ENCODE measurements at regions not wholly inside any gene's neighbourhood (a gene's known extent, or its start where the extent isn't known, plus 50 kb on each side); places are given as distances from the start of the nearest gene placed in this dataset.

DNA sequence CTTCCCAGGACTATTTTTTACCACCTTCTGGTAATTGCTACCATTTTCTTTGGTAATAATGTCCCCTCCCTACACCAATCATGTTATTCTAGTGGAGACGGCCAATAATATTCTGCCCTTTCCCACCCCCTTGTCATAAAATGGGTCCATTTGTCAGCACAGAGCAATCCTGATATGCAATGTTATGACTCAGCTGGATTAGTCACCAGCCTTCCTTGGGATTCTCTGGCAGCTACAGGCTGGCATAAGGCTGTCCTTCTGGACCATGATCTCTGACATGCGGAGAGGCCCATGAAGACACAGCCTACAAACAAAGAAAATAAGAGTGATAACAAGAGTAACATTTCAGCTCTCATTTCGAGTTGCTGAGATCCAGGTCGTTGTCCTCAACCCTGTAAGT, 222.0 kb upstream of the CPNE8 start:
- in situ Hi-C loops (cut with HindIII; ENCODE audit: low sequenced_read_pairs), result no loop called here

DNA sequence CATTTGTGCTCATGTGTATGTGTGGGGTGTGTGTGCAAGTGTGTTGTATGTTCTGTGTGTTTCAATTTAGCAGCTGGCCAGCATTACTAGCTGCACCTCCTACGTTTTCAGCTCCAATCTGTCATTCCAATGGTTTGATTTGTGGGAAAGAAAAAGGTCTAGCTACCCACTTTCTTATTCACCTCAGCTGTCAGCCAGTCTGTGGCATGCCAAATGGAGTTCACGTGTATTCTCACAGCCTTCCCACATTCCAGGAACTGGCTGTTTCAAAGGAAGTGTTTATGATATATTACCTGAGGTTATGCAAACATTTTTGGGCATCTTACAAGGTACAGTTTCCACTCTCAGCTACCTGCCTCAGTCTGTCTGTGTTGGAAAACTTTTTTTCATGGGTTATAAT, 220.2 kb upstream of the CPNE8 start:
- in situ Hi-C loops (cut with HindIII; ENCODE audit: low sequenced_read_pairs), result no loop called here

DNA sequence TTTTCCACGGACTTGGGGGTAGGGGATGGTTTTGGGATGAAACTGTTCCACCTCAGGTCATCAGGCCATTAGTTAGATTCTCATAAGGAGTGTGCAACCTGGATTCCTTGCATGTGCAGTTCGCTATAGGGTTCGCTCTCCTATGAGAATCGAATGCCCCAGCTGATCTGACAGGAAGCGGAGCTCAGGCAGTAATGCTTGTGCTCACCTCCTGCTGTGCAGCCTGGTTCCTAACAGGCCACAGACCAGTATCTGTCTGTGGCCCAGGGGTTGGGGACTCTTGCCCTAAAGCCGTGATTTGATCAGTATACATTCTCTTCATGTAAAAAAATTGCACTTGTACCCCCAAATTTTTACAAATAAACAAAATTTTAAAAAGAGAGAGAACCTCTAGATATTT, 219.4 kb upstream of the CPNE8 start:
- in situ Hi-C loops (cut with HindIII; ENCODE audit: low sequenced_read_pairs), result no loop called here

- in situ Hi-C loops (cut with HindIII; ENCODE audit: low sequenced_read_pairs), result no loop called here
These were observed 218.3 kb upstream of the CPNE8 start for GRCh38 chr12:39123580-39124253.

- in situ Hi-C loops (cut with HindIII; ENCODE audit: low sequenced_read_pairs), result no loop called here
These were observed 217.3 kb upstream of the CPNE8 start for GRCh38 chr12:39122562-39123204.

DNA sequence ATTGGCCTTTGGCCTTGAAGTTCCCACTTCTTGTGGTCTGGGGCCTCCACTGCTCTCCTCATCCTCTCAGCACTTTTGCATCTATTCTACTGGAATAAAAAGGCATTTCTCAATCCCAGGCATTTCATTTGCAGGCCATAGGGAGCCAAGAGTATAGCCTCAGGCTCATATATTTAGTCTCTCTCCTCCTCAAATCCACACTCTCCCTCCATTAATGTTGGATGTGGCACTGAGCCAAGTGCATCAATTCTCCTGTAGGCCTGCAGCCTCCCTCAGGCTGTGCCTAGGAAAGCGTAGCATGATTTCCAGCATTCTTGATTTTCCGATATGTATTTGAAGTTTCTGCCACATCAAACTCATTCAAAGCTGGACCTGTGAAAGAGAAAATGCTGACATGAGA, 211.5 kb upstream of the CPNE8 start:
- in situ Hi-C loops (cut with HindIII; ENCODE audit: low sequenced_read_pairs), result no loop called here

DNA sequence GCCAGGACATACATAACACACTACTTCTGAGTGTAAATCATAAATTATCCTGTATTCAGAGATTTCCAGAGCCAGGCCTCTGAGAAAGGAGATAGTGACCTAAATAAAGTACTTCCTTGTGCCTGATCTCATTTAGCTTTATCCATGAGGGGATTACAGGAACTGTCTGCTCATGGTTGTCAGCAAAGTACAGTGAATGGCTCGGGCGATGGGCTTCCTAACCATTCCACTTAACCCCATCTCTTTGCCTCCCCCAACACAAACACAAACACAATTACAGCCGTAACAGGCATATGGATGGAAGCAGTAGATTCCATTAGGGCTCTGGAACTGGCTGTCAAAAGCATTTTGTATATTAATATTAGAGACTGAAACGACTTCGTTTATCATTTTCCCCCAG, 206.7 kb upstream of the CPNE8 start:
- in situ Hi-C loops (cut with HindIII; ENCODE audit: low sequenced_read_pairs), result no loop called here

DNA sequence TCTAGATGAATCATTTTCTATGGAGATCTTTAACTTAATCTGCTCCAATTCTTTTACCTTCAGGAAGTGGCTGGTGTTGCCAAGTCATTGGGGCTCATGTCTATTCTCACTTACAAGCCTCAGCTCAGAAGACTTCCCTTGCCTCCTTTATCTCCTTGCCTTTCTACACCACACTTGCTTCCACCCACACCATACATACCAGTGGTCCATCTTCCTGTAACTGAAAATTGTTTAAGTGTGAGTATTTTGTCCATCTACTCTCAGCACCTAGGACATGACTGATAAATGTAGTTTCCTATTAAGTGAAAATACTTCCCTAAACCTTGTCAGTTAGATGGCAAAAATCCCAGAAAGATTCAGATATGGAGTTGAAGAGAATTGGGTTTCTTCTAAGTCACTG, 199.7 kb upstream of the CPNE8 start:
- in situ Hi-C loops (cut with HindIII; ENCODE audit: low sequenced_read_pairs), result no loop called here

- in situ Hi-C loops (cut with HindIII; ENCODE audit: low sequenced_read_pairs), result no loop called here
These were observed 198.3 kb upstream of the CPNE8 start for GRCh38 chr12:39103552-39104165.

DNA sequence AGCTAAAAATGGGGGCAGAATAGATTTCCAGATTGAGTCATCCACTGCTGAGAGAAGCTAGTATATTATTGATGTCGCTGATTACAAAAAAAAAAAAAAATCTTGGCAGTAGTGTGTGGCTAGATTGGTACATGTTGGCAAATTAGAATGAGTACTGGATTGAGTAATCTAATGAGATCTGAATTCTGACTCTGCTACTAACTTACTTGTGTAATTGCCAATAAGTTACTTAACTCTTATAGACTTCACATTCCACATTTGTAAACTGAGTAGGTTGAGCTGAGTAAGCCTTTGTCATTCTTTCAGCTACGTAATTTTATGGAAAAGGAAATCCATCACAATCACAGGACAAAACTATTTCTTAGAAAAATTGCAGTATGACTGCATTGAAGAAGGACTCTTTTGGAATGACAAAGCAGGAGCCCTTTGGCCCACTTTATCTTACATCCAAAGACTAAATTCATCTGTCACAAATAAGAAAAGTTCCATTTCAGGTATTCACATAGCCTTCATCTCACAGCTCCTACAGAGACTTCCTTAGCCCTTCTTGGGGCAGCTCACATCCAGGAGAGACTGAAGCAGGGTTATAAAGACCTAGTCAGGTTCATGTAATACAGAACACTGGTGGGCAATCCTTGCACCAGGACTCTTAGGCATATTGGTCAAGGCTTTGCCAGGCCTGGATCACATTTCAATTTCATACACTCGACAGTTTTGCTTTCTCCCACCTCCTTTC, 197.3 kb upstream of the CPNE8 start:
- in situ Hi-C loops (cut with HindIII; ENCODE audit: low sequenced_read_pairs), result no loop called here

DNA sequence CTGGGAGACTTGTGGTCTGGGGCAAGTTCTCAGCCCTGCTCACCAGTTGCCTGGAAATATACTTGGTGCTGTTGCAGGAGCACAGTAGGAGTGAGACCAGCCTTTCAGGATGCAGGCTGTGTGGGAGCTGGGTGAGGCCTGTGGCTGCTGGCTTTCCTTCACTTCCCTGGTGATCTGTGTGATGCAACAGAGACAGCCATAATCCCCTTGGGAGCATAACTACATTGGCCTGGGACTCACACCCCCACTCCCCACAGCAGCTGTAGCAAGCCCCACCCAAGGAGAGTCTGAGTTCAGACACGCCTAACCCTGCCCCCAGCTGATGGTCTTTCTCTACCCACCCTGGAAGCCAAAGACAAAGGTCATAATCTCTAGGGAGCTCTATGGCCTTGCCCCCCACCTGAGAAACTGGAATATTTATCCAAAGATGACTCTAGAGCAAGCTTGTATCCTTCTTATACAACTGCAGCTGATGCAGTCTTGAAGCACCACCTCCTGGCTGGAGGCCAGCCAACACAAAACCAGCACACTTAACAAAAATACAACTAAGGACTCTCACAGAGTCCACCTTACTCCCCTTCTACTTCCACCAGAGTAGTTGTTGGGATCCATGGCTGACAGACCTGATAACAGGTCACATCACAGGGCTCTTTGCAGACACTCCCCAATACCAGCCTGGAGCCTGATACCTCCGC, 190.4 kb upstream of the CPNE8 start:
- in situ Hi-C loops (cut with HindIII; ENCODE audit: low sequenced_read_pairs), result no loop called here

- in situ Hi-C loops (cut with HindIII; ENCODE audit: low sequenced_read_pairs), result no loop called here
These were observed 176.5 kb upstream of the CPNE8 start for GRCh38 chr12:39081910-39082309.

GRCh38 chr12:39077226-39077625, 171.8 kb upstream of the CPNE8 start:
- in situ Hi-C loops (cut with HindIII; ENCODE audit: low sequenced_read_pairs), result no loop called here

GRCh38 chr12:39074063-39074462, 168.7 kb upstream of the CPNE8 start:
- in situ Hi-C loops (cut with HindIII; ENCODE audit: low sequenced_read_pairs), result no loop called here

GRCh38 chr12:39072658-39073057, 167.3 kb upstream of the CPNE8 start:
- in situ Hi-C loops (cut with HindIII; ENCODE audit: low sequenced_read_pairs), result no loop called here

- in situ Hi-C loops (cut with HindIII; ENCODE audit: low sequenced_read_pairs), result no loop called here
These were observed 166.2 kb upstream of the CPNE8 start for GRCh38 chr12:39071611-39072010.

GRCh38 chr12:39070775-39071174, 165.4 kb upstream of the CPNE8 start:
- in situ Hi-C loops (cut with HindIII; ENCODE audit: low sequenced_read_pairs), result no loop called here

DNA sequence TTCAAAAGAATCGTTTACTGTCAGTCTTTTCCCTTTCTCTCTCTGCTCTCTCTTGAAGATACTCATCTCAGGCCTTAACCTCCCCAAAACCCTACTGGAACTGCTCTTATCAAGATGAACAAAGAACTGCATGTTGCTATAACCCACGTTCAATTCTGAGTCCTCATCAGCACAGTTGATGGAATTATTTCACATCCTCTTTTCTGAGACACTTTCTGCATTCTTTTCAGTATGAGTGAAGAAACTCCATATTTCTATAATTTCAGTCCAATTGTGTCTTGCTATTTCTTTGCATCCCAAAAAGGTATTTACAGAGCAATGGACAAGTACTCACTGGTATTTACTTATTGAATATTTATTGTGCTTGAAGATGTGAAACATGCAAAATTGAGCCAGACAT, 160.1 kb upstream of the CPNE8 start:
- in situ Hi-C loops (cut with HindIII; ENCODE audit: low sequenced_read_pairs), result no loop called here

GRCh38 chr12:39064708-39065107, 159.3 kb upstream of the CPNE8 start:
- in situ Hi-C loops (cut with HindIII; ENCODE audit: low sequenced_read_pairs), result no loop called here

- in situ Hi-C loops (cut with HindIII; ENCODE audit: low sequenced_read_pairs), result no loop called here
These were observed 157.0 kb upstream of the CPNE8 start for GRCh38 chr12:39062266-39062996.

DNA sequence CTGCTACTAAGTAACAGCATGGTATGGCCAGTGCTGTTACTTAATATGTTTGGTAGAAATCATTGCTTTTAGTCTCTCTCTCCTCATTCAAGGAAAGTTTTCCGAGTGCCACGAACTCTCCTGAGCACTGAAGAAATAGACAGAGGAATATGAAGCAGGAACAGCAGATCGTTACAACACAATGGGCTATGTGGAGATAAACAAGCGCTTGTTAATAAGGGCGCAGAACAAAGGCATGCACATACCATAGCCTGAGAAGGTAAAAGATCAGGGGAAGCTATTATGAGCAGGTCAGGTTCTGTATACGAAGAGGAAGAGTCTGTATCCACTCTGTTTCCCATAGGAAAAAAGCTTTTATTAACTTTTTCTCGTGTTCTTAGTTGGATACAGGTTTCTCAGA, 156.2 kb upstream of the CPNE8 start:
- in situ Hi-C loops (cut with HindIII; ENCODE audit: low sequenced_read_pairs), result no loop called here

Measured in endothelial cell of hepatic sinusoid (primary cell).